Astrocyte (in vitro differentiated cells and primary cell): ENCODE measurements at regions not wholly inside any gene's neighbourhood (a gene's known extent, or its start where the extent isn't known, plus 50 kb on each side); places are given as distances from the start of the nearest gene placed in this dataset.
A peak's percentile ranks its signal among the peaks of the same experiment; 100 is the strongest.

Experiments used
- DNase-seq: peaks from one replicate; pipeline ENCODE4 v3.0.0-alpha.2; 2010; ENCODE audit warnings: low read depth
- FAIRE-seq: peaks from 2 replicates; lab custom pipeline; 2011; peaks lifted over from hg19 to GRCh38; lab: Jason Lieb, UNC
- H2AFZ ChIP-seq: 2 replicates; pipeline ENCODE4 v1.6.0; 2012; ENCODE audit warnings: low read depth, low read length, inconsistent platforms
- H3K27ac ChIP-seq: 2 replicates; pipeline ENCODE4 v1.5.1; 2011; ENCODE audit warnings: low read depth, low read length, inconsistent platforms
- H3K27me3 ChIP-seq: 2 replicates; pipeline ENCODE4 v1.6.0; 2011; ENCODE audit warnings: low read length, inconsistent platforms; ENCODE audit not compliant: insufficient read depth
- H3K36me3 ChIP-seq: 2 replicates; pipeline ENCODE4 v1.5.1; 2011; ENCODE audit warnings: low read length, inconsistent platforms; ENCODE audit not compliant: insufficient read depth
- H3K4me1 ChIP-seq: 2 replicates; pipeline ENCODE4 v1.5.1; 2011; ENCODE audit warnings: low read length, inconsistent platforms; ENCODE audit not compliant: insufficient read depth
- H3K4me2 ChIP-seq: 2 replicates; pipeline ENCODE4 v1.6.0; 2012; ENCODE audit warnings: low read length, inconsistent platforms
- H3K4me3 ChIP-seq: 2 replicates; pipeline ENCODE4 v1.5.1; 2011; ENCODE audit warnings: low read depth, mild to moderate bottlenecking, low read length, inconsistent platforms; ENCODE audit not compliant: insufficient read depth
- H3K79me2 ChIP-seq: 2 replicates; pipeline ENCODE4 v1.6.0; 2012; ENCODE audit warnings: mild to moderate bottlenecking, low read length, inconsistent platforms; ENCODE audit not compliant: insufficient read depth
- H3K9ac ChIP-seq: 2 replicates; pipeline ENCODE4 v1.6.0; 2012; ENCODE audit warnings: mild to moderate bottlenecking, low read length, inconsistent platforms
- H3K9me3 ChIP-seq: 2 replicates; pipeline ENCODE4 v1.5.1; 2012; ENCODE audit warnings: low read depth, mild to moderate bottlenecking, low read length, inconsistent platforms; ENCODE audit not compliant: insufficient read depth
- H4K20me1 ChIP-seq: 2 replicates; pipeline ENCODE4 v1.6.0; 2012; ENCODE audit warnings: low read length, inconsistent platforms; ENCODE audit not compliant: insufficient read depth
- H3K27ac Mint-ChIP-seq: one replicate; pipeline ENCODE4 v1.8.0; 2021; ENCODE audit warnings: mild to moderate bottlenecking, mixed read lengths; ENCODE audit not compliant: unreplicated experiment
- H3K27me3 Mint-ChIP-seq: one replicate; pipeline ENCODE4 v1.8.0; 2021; ENCODE audit warnings: low read depth, mixed read lengths; ENCODE audit not compliant: unreplicated experiment
- H3K36me3 Mint-ChIP-seq: one replicate; pipeline ENCODE4 v1.8.0; 2021; ENCODE audit warnings: low read depth, mixed read lengths; ENCODE audit not compliant: unreplicated experiment
- H3K4me1 Mint-ChIP-seq: one replicate; pipeline ENCODE4 v1.8.0; 2021; ENCODE audit warnings: low read depth, mixed read lengths; ENCODE audit not compliant: unreplicated experiment
- H3K4me3 Mint-ChIP-seq: one replicate; pipeline ENCODE4 v1.8.0; 2021; ENCODE audit warnings: mild to moderate bottlenecking, moderate library complexity, mixed read lengths; ENCODE audit not compliant: unreplicated experiment
- H3K9me3 Mint-ChIP-seq: one replicate; pipeline ENCODE4 v1.8.0; 2021; ENCODE audit warnings: mild to moderate bottlenecking, mixed read lengths; ENCODE audit not compliant: unreplicated experiment
- CTCF ChIP-seq: IDR thresholded peaks from 2 replicates; pipeline ENCODE4 v1.5.1; 2011; ENCODE audit warnings: low read depth, mild to moderate bottlenecking, inconsistent platforms, low read length, moderate library complexity; ENCODE audit not compliant: insufficient read depth
- EZH2 ChIP-seq: IDR thresholded peaks from 2 replicates; pipeline ENCODE4 v1.6.1; 2012; ENCODE audit warnings: mild to moderate bottlenecking, low read length, inconsistent platforms; ENCODE audit not compliant: insufficient read depth

GRCh38 chr2:221857719-221858118 is 285.6 kb upstream of the EPHA4 start:
- Histone ChIP-seq H3K9me3 (no peaks in the 10 kb centered on the region), H3K36me3 (no peaks in the 10 kb centered on the region), H3K4me1 (no peaks in the 10 kb centered on the region), H3K4me3 (no peak overlapping the region), H2AFZ (no peak overlapping the region), H3K27me3 (no peaks in the 10 kb centered on the region), H3K4me2 (no peak overlapping the region), H4K20me1 (no peaks in the 10 kb centered on the region), H3K79me2 (no peaks in the 10 kb centered on the region), H3K9ac (no peak overlapping the region), H3K27ac (no peak overlapping the region)
- Mint-ChIP-seq H3K4me1 (no peaks in the 10 kb centered on the region), H3K9me3 (no peaks in the 10 kb centered on the region), H3K27me3 (no peaks in the 10 kb centered on the region), H3K4me3 (no peak overlapping the region), H3K36me3 (no peaks in the 10 kb centered on the region), H3K27ac (no peak overlapping the region)
- FAIRE-seq (no peak), DNase-seq (no peak)
- TF ChIP-seq EZH2 (no peak), CTCF (no peak)

DNA sequence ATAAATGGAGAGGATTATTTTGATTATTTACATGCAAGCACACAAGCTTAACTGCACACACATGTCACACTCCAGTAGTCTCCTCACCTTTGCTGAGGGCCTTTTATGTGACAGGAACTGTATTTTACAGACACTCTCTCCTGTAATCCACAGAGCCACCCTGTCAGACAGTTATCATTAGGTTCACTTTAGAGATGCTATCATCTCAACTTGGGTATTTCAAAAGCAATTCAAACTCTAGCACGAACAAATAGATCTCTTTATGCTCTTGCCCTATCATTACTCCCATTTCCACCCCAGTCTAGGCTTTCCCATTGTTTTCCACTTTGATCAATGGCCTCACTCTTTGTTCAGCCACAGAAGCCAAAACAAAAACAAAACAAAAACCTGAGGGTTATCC is 281.2 kb upstream of the EPHA4 start:
- no peak for DNase-seq
- Histone ChIP-seq H3K79me2 (no peaks in the 10 kb centered on the region), H3K4me1 (no peaks in the 10 kb centered on the region), H3K36me3 (no peaks in the 10 kb centered on the region), H2AFZ (no peak overlapping the region), H3K27me3 (no peaks in the 10 kb centered on the region), H3K9me3 (no peaks in the 10 kb centered on the region), H4K20me1 (no peaks in the 10 kb centered on the region), H3K4me3 (no peak overlapping the region), H3K27ac (no peak overlapping the region), H3K9ac (no peak overlapping the region), H3K4me2 (no peak overlapping the region)
- TF ChIP-seq EZH2, result no peak
- no peak for TF ChIP-seq CTCF
- no peaks in the 10 kb centered on the region for H3K9me3 Mint-ChIP-seq
- H3K27me3 Mint-ChIP-seq, result no peaks in the 10 kb centered on the region
- no peak overlapping the region for H3K27ac Mint-ChIP-seq
- H3K4me3 Mint-ChIP-seq, result no peak overlapping the region
- H3K4me1 Mint-ChIP-seq, result no peaks in the 10 kb centered on the region
- FAIRE-seq, result no peak
- H3K36me3 Mint-ChIP-seq, result no peaks in the 10 kb centered on the region

DNA sequence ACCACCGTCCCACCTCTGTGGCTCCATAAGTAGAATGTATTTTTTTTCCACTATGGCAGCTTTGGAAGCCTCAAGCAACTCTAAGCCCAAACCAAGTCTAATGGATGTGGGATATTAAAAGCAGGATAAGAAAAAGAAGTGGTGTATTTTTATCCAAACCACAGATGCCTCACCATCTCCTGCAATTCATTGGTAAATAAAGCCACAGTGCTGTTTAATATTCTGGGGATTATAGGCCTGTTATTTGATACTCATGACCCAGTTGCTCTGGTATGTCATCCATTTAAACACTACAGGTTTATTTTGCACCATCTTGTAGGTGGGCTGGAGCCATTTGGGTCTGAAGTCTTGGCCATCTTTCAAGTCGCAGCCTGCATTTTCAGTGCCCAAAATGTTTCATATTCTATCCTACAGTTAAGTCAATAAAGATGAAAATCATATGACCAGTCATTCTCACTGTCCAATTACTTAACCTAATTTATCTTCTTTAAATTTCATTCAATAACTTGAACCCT is 279.5 kb upstream of the EPHA4 start:
- no peaks in the 10 kb centered on the region for H3K27me3 Mint-ChIP-seq
- H3K4me3 ChIP-seq, result no peak overlapping the region
- no peak overlapping the region for H3K27ac ChIP-seq
- H2AFZ ChIP-seq, result no peak overlapping the region
- no peaks in the 10 kb centered on the region for H4K20me1 ChIP-seq
- no peak overlapping the region for H3K9ac ChIP-seq
- no peak for FAIRE-seq
- H3K36me3 Mint-ChIP-seq, result no peaks in the 10 kb centered on the region
- no peaks in the 10 kb centered on the region for H3K9me3 ChIP-seq
- no peaks in the 10 kb centered on the region for H3K36me3 ChIP-seq
- no peaks in the 10 kb centered on the region for H3K9me3 Mint-ChIP-seq
- peak; percentile 39 for DNase-seq
- TF ChIP-seq CTCF (no peak), EZH2 (no peak)
- H3K4me2 ChIP-seq, result no peak overlapping the region
- H3K27me3 ChIP-seq, result no peaks in the 10 kb centered on the region
- H3K4me1 Mint-ChIP-seq, result no peaks in the 10 kb centered on the region
- no peak overlapping the region for H3K27ac Mint-ChIP-seq
- H3K4me1 ChIP-seq, result no peaks in the 10 kb centered on the region
- H3K4me3 Mint-ChIP-seq, result no peak overlapping the region
- H3K79me2 ChIP-seq, result no peaks in the 10 kb centered on the region
